Panc1 (cell line): ENCODE measurements at regions not wholly inside any gene's neighbourhood (a gene's known extent, or its start where the extent isn't known, plus 50 kb on each side); places are given as distances from the start of the nearest gene placed in this dataset.

Source experiments
- CTCF ChIP-seq: fragments of 450-650 bp; IDR thresholded peaks from 2 replicates; pipeline ENCODE4 v1.5.1; 2017; ENCODE audit warnings: mild to moderate bottlenecking
- POLR2AphosphoS5 ChIP-seq: IDR thresholded peaks from 2 replicates; pipeline ENCODE4 v1.6.1; 2012; ENCODE audit warnings: mild to moderate bottlenecking, low read depth, low read length, moderate library complexity
- REST ChIP-seq, 2 experiments: IDR thresholded peaks; 2 replicates each; pipeline ENCODE4 v1.6.1; 2011 to 2012; ENCODE audit warnings: low read depth in 2 of 2, control low read depth in 1 of 2, low read length in 1 of 2, mild to moderate bottlenecking in 1 of 2, moderate library complexity in 1 of 2; ENCODE audit not compliant: insufficient read depth in 1 of 2

- TF ChIP-seq CTCF (no peak), POLR2AphosphoS5 (no peak), REST (IDR thresholded peaks at IDR 0.05; ENCODE audit: insufficient read depth in 1 of 2, low read depth in 2 of 2, low read length in 1 of 2) (no peak)
Measured at GRCh38 chr19:27652281-27652680, 1560.7 kb downstream of the UQCRFS1 start.
